IMR-90 (cell line): ENCODE measurements at regions not wholly inside any gene's neighbourhood (a gene's known extent, or its start where the extent isn't known, plus 50 kb on each side); places are given as distances from the start of the nearest gene placed in this dataset.

ENCODE experiments used
- ATAC-seq: fragments of 200-7000 bp; cut with Tn5 transposase; 2 replicates; pipeline ENCODE4 v1.9.1; 2020; ENCODE audit warnings: low read depth, mild to moderate bottlenecking, moderate library complexity
- BruUV-seq: library from RNA; stranded (reverse); fragments of 400-500 nt; replicated peaks from 2 replicates; lab custom pipeline; 2021; lab: Mats Ljungman, UMichigan
- CTCF ChIA-PET: fragments of 300-600 bp; formaldehyde crosslinking; extraction: SDS; loops from one replicate; lab custom pipeline; 2021; ENCODE audit warnings: antibody characterized with exemption; lab: Yijun Ruan, JAX
- POLR2A ChIA-PET: fragments of 300-600 bp; sonication (Branson Sonifier 250); formaldehyde crosslinking; loops from one replicate; lab custom pipeline; 2022; ENCODE audit warnings: antibody characterized with exemption; ENCODE audit not compliant: unreplicated experiment; lab: Charles Lee
- DNase-seq: peaks from one replicate; pipeline ENCODE4 v3.0.0; 2013
- H2AFZ ChIP-seq: replicated peaks from 2 replicates; pipeline ENCODE3; 2013; ENCODE audit warnings: low read length, mild to moderate bottlenecking; ENCODE audit not compliant: poor library complexity
- H2AK5ac ChIP-seq: 2 replicates; pipeline ENCODE4 v1.6.1; 2013; ENCODE audit warnings: low read depth, low read length, inconsistent platforms
- H2AK9ac ChIP-seq: replicated peaks from 2 replicates; pipeline ENCODE3; 2013; ENCODE audit warnings: mild to moderate bottlenecking, low read depth, low read length, moderate library complexity; ENCODE audit not compliant: poor library complexity
- H2BK120ac ChIP-seq: 2 replicates; pipeline ENCODE4 v1.6.1; 2013; ENCODE audit warnings: low read depth, low read length, inconsistent platforms
- H2BK15ac ChIP-seq: 3 replicates; pipeline ENCODE4 v1.6.1; 2013; ENCODE audit warnings: low read depth, low read length, inconsistent platforms
- H2BK20ac ChIP-seq: 2 replicates; pipeline ENCODE4 v1.6.1; 2013; ENCODE audit warnings: low read depth, mild to moderate bottlenecking, inconsistent platforms, low read length, moderate library complexity
- H2BK5ac ChIP-seq: 2 replicates; pipeline ENCODE4 v1.6.1; 2013; ENCODE audit warnings: mild to moderate bottlenecking, low read depth, low read length, inconsistent platforms; ENCODE audit not compliant: poor library complexity, severe bottlenecking
- H3K14ac ChIP-seq: replicated peaks from 2 replicates; pipeline ENCODE4 v1.6.1; 2013; ENCODE audit warnings: low read depth, low read length, inconsistent platforms
- H3K18ac ChIP-seq: 2 replicates; pipeline ENCODE4 v1.6.1; 2013; ENCODE audit warnings: low read depth, low read length, control low read depth
- H3K23ac ChIP-seq: 2 replicates; pipeline ENCODE4 v1.6.1; 2013; ENCODE audit warnings: low read depth, low read length, inconsistent platforms
- H3K27ac ChIP-seq: 2 replicates; pipeline ENCODE4 v1.5.1; 2013; ENCODE audit warnings: mild to moderate bottlenecking, control low read depth, low read length; ENCODE audit not compliant: insufficient read depth
- H3K27me3 ChIP-seq: 2 replicates; pipeline ENCODE4 v1.6.1; 2013; ENCODE audit warnings: low read length; ENCODE audit not compliant: control insufficient read depth, insufficient read depth
- H3K36me3 ChIP-seq: 2 replicates; pipeline ENCODE4 v1.6.1; 2013; ENCODE audit warnings: low read length, mixed read lengths; ENCODE audit not compliant: control insufficient read depth, insufficient read depth
- H3K4ac ChIP-seq: 2 replicates; pipeline ENCODE4 v1.6.1; 2013; ENCODE audit warnings: low read depth, low read length, inconsistent platforms
- H3K4me1 ChIP-seq: 2 replicates; pipeline ENCODE4 v1.6.1; 2013; ENCODE audit warnings: low read length, mixed read lengths; ENCODE audit not compliant: control insufficient read depth, insufficient read depth
- H3K4me2 ChIP-seq: 2 replicates; pipeline ENCODE4 v1.6.1; 2013; ENCODE audit warnings: low read depth, mild to moderate bottlenecking, control low read depth, low read length, moderate library complexity
- H3K4me3 ChIP-seq: 2 replicates; pipeline ENCODE4 v1.5.1; 2013; ENCODE audit warnings: low read depth, mild to moderate bottlenecking, control low read depth, low read length, moderate library complexity; ENCODE audit not compliant: insufficient read depth
- H3K56ac ChIP-seq: 2 replicates; pipeline ENCODE4 v1.6.1; 2013; ENCODE audit warnings: low read length, inconsistent platforms; ENCODE audit not compliant: insufficient read depth; ENCODE audit errors: extremely low read depth
- H3K79me1 ChIP-seq, 2 experiments: 2 replicates each; pipeline ENCODE4 v1.6.1; 2013; ENCODE audit warnings: low read length in 2 of 2, inconsistent platforms in 1 of 2, low read depth in 1 of 2
- H3K9ac ChIP-seq: 2 replicates; pipeline ENCODE4 v1.6.1; 2013; ENCODE audit warnings: low read depth, low read length, control low read depth
- H3K9me1 ChIP-seq: 2 replicates; pipeline ENCODE4 v1.6.1; 2013; ENCODE audit warnings: low read length, inconsistent platforms; ENCODE audit not compliant: insufficient read depth
- H3K9me3 ChIP-seq: 2 replicates; pipeline ENCODE4 v1.6.1; 2013; ENCODE audit warnings: low read length; ENCODE audit not compliant: control insufficient read depth, insufficient read depth
- H4K20me1 ChIP-seq: 2 replicates; pipeline ENCODE4 v1.6.1; 2013; ENCODE audit warnings: low read length, inconsistent platforms; ENCODE audit not compliant: insufficient read depth
- H4K5ac ChIP-seq: 2 replicates; pipeline ENCODE4 v1.6.1; 2013; ENCODE audit warnings: mild to moderate bottlenecking, low read depth, low read length, control low read depth
- H4K8ac ChIP-seq, 2 experiments: 2 replicates each; pipeline ENCODE4 v1.6.1; 2013; ENCODE audit warnings: low read depth in 2 of 2, low read length in 2 of 2, control low read depth in 1 of 2, inconsistent platforms in 1 of 2
- H4K91ac ChIP-seq: 2 replicates; pipeline ENCODE4 v1.6.1; 2013; ENCODE audit warnings: low read depth, low read length, inconsistent platforms; ENCODE audit not compliant: insufficient read depth
- BHLHE40 ChIP-seq: fragments of 150-350 bp; IDR thresholded peaks from 2 replicates; pipeline ENCODE4 v1.6.1; 2016; ENCODE audit warnings: mild to moderate bottlenecking, low read depth, low read length
- CEBPB ChIP-seq: IDR thresholded peaks from 2 replicates; pipeline ENCODE4 v1.6.1; 2012; ENCODE audit warnings: low read depth, low read length, improper control_type of control experiment
- CHD1 ChIP-seq: IDR thresholded peaks from 2 replicates; pipeline ENCODE4 v1.6.1; 2012; ENCODE audit warnings: low read depth, low read length, improper control_type of control experiment
- FOS ChIP-seq: fragments of 150-350 bp; IDR thresholded peaks from 2 replicates; pipeline ENCODE4 v1.6.1; 2016; ENCODE audit warnings: low read depth, low read length
- MAFK ChIP-seq: IDR thresholded peaks from 2 replicates; pipeline ENCODE4 v1.6.1; 2012; ENCODE audit warnings: low read depth, low read length, improper control_type of control experiment
- MAZ ChIP-seq: IDR thresholded peaks from 2 replicates; pipeline ENCODE4 v1.6.1; 2012; ENCODE audit warnings: low read depth, mild to moderate bottlenecking, low read length, improper control_type of control experiment, moderate library complexity, borderline replicate concordance
- MXI1 ChIP-seq: IDR thresholded peaks from 2 replicates; pipeline ENCODE4 v1.6.1; 2012; ENCODE audit warnings: low read depth, mild to moderate bottlenecking, low read length, moderate library complexity, borderline replicate concordance
- NFE2L2 ChIP-seq: fragments of 150-350 bp; IDR thresholded peaks from 2 replicates; pipeline ENCODE4 v1.6.1; 2016; ENCODE audit warnings: low read depth, mild to moderate bottlenecking, low read length
- POLR2A ChIP-seq: IDR thresholded peaks from 2 replicates; pipeline ENCODE4 v1.6.1; 2012; ENCODE audit warnings: mild to moderate bottlenecking, low read depth, low read length
- RAD21 ChIP-seq: IDR thresholded peaks from 2 replicates; pipeline ENCODE4 v1.6.1; 2012; ENCODE audit warnings: low read length, improper control_type of control experiment
- RCOR1 ChIP-seq: IDR thresholded peaks from 2 replicates; pipeline ENCODE4 v1.6.1; 2012; ENCODE audit warnings: mild to moderate bottlenecking, low read length, improper control_type of control experiment; ENCODE audit not compliant: insufficient replicate concordance
- RFX5 ChIP-seq: IDR thresholded peaks from 2 replicates; pipeline ENCODE4 v1.8.0; 2012; ENCODE audit warnings: low read depth, mild to moderate bottlenecking, low read length, moderate library complexity
- SMC3 ChIP-seq: fragments of 150-350 bp; IDR thresholded peaks from 2 replicates; pipeline ENCODE4 v1.6.1; 2016; ENCODE audit warnings: low read depth, mild to moderate bottlenecking, antibody characterized with exemption, low read length, moderate library complexity
- WGBS, 2 experiments: methylation state at CpG; one replicate each; pipeline versions ENCODE4 v1.1.5 to v1.1.7; 2013; ENCODE audit warnings: missing lambda C conversion rate in 2 of 2; ENCODE audit not compliant: insufficient read length in 1 of 2; ENCODE audit errors: extremely low coverage in 2 of 2; 5-methylcytosine and 5-hydroxymethylcytosine counted together
- dilution Hi-C: fragments of 300-500 bp; cut with HindIII; formaldehyde crosslinking; loops from one replicate; pipeline ENCODE4 v1.14.3; 2018; ENCODE audit warnings: low sequenced_read_pairs; ENCODE audit not compliant: unreplicated experiment
- in situ Hi-C: fragments of 300-500 bp; cut with MboI; formaldehyde crosslinking; loops from 3 replicates; pipeline ENCODE4 v1.14.3; 2019; ENCODE audit warnings: low sequenced_read_pairs, inconsistent platforms, mixed read lengths
- intact Hi-C: fragments of 100-400 bp; cut with micrococcal nuclease; formaldehyde crosslinking; loops from 2 replicates; pipeline ENCODE4 v1.10.0; 2022
- TF ChIP-seq, protein P1 (sequence below): fragments of 150-350 bp; IDR thresholded peaks from 2 replicates; pipeline ENCODE4 v1.6.1; 2017; ENCODE audit warnings: mild to moderate bottlenecking, antibody characterized with exemption, low read length, low read depth
- TF ChIP-seq, protein P2 (sequence below): conservative IDR thresholded peaks from 2 replicates; pipeline ENCODE4 v1.5.1; 2012; ENCODE audit warnings: mild to moderate bottlenecking, low read depth, low read length, improper control_type of control experiment
- TF ChIP-seq, protein P3 (sequence below): fragments of 150-350 bp; IDR thresholded peaks from 2 replicates; pipeline ENCODE4 v1.6.1; 2016; ENCODE audit warnings: low read depth, mild to moderate bottlenecking, low read length, moderate library complexity, borderline replicate concordance

DNA sequence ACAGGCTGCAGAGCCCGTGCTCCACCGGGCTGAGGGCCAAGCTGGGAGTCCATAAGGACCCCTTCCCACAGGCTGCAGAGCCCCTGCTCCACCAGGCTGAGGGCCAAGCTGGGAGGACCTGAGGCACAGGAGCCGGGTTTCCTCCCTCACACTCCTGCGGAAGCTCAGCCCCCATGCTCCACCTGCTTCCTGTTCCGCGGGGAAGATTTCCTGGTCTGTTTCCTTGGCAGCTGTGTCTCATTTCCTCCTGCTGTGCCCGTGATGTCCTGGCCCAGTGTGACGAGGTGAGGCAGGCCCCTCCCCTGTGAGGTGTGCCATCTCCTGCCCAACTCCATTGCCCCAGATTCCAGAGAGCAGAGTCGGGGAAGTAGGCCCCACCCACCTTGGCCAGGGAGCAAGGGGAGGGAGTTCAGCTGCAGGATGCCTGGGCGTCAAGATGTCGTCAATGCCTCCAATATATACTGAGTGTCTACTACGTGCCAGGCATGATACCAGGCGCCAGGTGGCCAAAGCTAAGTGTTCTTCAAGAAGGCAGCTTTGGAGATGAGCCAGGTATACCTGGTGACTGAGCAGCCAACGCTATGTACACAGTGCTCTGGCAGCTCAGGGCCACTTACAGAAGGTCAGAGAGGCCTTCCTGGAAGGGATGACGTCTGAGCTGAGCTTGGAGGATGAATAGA, 58.8 kb downstream of the NAV1 start:
- Histone ChIP-seq H3K18ac (no peak overlapping the region), H3K27me3 (no peaks in the 10 kb centered on the region), H3K4me3 (no peak overlapping the region), H4K91ac (no peak overlapping the region), H3K27ac (no peak overlapping the region), H2BK15ac (no peak overlapping the region), H3K36me3 (no peaks in the 10 kb centered on the region), H2AK9ac (peak overlapping the region; percentile 71), H2AK5ac (no peak overlapping the region), H3K79me1 (peaks cover 37 to 89% of the 10 kb centered on the region in 2 experiments), H3K4me2 (no peak overlapping the region), H3K4ac (peak overlapping the region; percentile 17; the same call in 1 of the 2 replicates), H2AFZ (no peak overlapping the region), H4K5ac (no peak overlapping the region), H3K4me1 (peaks cover 32% of the 10 kb centered on the region), H3K23ac (no peak overlapping the region), H2BK20ac (no peak overlapping the region), H3K14ac (no peak overlapping the region), H2BK120ac (no peak overlapping the region), H4K8ac (no peak overlapping the region), H4K20me1 (peaks cover 44% of the 10 kb centered on the region), H3K9ac (no peak overlapping the region), H3K9me1 (peaks cover 59% of the 10 kb centered on the region), H2BK5ac (no peak overlapping the region), H3K56ac (no peak overlapping the region), H3K9me3 (no peaks in the 10 kb centered on the region)
- POLR2A ChIA-PET, result no interaction called here
- TF ChIP-seq MXI1 (no peak), POLR2A (no peak), NFE2L2 (no peak), RCOR1 (no peak), RFX5 (no peak), MAZ (no peak), RAD21 (no peak), SMC3 (no peak), CHD1 (no peak), FOS (no peak), MAFK (no peak), CEBPB (no peak), BHLHE40 (no peak)
- TF ChIP-seq, protein P1, sequence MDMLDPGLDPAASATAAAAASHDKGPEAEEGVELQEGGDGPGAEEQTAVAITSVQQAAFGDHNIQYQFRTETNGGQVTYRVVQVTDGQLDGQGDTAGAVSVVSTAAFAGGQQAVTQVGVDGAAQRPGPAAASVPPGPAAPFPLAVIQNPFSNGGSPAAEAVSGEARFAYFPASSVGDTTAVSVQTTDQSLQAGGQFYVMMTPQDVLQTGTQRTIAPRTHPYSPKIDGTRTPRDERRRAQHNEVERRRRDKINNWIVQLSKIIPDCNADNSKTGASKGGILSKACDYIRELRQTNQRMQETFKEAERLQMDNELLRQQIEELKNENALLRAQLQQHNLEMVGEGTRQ, result no peak
- TF ChIP-seq, protein P2, sequence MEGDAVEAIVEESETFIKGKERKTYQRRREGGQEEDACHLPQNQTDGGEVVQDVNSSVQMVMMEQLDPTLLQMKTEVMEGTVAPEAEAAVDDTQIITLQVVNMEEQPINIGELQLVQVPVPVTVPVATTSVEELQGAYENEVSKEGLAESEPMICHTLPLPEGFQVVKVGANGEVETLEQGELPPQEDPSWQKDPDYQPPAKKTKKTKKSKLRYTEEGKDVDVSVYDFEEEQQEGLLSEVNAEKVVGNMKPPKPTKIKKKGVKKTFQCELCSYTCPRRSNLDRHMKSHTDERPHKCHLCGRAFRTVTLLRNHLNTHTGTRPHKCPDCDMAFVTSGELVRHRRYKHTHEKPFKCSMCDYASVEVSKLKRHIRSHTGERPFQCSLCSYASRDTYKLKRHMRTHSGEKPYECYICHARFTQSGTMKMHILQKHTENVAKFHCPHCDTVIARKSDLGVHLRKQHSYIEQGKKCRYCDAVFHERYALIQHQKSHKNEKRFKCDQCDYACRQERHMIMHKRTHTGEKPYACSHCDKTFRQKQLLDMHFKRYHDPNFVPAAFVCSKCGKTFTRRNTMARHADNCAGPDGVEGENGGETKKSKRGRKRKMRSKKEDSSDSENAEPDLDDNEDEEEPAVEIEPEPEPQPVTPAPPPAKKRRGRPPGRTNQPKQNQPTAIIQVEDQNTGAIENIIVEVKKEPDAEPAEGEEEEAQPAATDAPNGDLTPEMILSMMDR, result no peak
- TF ChIP-seq, protein P3, sequence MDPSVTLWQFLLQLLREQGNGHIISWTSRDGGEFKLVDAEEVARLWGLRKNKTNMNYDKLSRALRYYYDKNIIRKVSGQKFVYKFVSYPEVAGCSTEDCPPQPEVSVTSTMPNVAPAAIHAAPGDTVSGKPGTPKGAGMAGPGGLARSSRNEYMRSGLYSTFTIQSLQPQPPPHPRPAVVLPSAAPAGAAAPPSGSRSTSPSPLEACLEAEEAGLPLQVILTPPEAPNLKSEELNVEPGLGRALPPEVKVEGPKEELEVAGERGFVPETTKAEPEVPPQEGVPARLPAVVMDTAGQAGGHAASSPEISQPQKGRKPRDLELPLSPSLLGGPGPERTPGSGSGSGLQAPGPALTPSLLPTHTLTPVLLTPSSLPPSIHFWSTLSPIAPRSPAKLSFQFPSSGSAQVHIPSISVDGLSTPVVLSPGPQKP, result no peak
- intact Hi-C loops (no loop called here), in situ Hi-C loops (no loop called here), dilution Hi-C loops (no loop called here)
- ATAC-seq (no peak), DNase-seq (no peak)
- CTCF ChIA-PET, result no interaction called here
- WGBS, 2 experiments, result 92% methylated on average over 8 of the region's 15 CpGs; no CpG with 5 or more reads in 1 of the 2 experiments
- BruUV-seq, result no TSS peak
